HG03521 (cell line): ENCODE measurements at regions not wholly inside any gene's neighbourhood (a gene's known extent, or its start where the extent isn't known, plus 50 kb on each side); places are given as distances from the start of the nearest gene placed in this dataset.

Source experiments
- ATAC-seq: cut with Tn5 transposase; IDR thresholded peaks from one replicate; pipeline ENCODE4 v1.9.1; 2021; ENCODE audit warnings: mild to moderate bottlenecking, moderate library complexity; ENCODE audit not compliant: unreplicated experiment

GRCh38 chr2:217329023-217329431 lies 469.2 kb upstream of the TNP1 start:
- no peak for ATAC-seq

DNA sequence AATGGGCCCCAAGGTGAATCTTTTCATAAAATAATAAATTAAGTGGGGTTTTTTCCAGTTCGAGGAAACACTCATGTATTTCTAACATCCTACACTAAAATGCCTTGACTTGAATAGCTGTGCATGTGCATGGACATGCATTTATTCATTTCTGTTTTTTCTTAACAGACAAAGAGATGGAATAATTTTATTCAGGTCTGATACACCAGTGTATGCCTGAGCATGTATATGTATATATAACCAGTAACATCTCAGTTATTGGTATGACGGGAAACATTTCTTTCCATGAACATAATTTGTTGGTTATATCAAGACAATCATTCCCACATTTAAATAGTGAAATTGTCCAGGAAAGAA lies 468.7 kb upstream of the TNP1 start:
- no peak for ATAC-seq

- ATAC-seq = no peak
Observed at GRCh38 chr2:217327953-217328621, 468.2 kb upstream of the TNP1 start.

- no peak for ATAC-seq
Observed at GRCh38 chr2:217326238-217327022, 466.6 kb upstream of the TNP1 start.

DNA sequence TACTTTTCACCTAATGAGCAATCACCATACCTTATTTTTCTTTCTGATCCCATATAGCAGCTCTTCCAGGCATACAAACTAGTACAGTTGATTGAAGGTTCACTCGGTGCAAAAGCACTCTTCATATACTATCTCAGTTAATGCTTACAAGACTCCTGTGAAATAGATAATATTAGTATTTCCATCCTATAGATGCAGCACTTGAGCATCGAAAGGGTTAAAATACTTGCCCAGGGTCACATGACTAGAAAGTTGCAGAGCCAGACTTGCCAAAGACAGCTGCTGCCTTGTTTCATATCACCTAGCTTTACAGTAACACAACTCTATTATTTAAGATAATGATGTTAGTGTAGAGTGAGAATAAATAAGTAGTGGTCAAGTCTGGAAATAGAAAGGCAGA lies 466.0 kb upstream of the TNP1 start:
- no peak for ATAC-seq

DNA sequence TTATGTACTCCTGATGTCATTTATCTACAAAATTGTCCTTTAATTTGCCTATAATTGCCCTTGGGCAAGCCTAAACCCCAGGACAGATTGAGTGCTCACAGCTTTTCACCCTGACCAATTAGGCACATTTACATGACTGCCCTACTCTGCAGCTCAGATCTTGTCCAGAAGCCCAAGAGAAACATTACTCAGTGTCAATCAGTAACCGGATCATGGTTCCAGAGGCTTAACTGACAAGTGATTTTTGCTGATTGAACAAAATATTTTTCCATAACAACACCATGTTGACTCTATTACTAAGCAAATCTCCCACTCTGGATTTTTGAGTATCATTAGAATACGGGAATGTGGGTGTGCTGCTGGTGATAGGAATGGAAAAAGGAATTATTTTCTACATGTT lies 465.4 kb upstream of the TNP1 start:
- ATAC-seq = no peak

DNA sequence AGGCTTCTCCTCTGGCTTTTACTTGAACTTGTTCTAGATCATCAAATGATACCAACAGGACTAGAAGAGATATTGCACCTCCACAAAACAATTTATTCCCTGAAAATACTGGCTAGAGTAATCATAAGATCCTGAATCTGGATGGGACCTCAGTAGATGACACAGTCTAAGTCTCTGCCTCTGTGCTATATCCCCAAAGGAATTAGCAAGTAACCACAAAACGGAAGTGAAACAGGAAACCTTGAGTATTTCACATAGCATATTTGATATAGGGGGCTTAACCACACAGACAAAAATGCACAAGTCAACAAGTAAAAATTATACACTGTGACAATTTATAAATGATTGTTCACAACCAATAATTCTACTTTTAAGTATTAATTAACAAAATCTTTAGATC lies 456.9 kb upstream of the TNP1 start:
- ATAC-seq = no peak

DNA sequence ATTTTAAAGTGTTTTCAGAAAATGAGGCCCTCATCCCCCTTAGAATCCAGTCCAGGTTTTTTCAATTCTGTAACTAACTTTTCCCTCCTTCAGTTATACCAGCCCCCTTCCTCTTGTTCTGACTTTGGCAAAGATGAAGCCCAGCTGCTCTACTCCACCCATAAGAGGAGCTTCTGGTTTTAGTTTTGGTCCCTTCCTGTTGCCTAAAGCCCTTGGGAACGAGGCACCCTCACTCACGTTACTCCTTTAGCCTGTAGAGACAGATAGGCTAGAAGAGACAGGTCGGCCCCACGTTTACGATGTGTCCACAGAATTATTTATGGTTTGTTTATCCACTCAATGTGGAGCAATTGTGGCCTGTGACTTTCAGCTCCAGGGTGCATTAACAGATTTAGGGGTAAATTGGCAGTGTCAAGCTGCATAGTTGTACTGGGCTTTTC lies 454.2 kb upstream of the TNP1 start:
- no peak for ATAC-seq

DNA sequence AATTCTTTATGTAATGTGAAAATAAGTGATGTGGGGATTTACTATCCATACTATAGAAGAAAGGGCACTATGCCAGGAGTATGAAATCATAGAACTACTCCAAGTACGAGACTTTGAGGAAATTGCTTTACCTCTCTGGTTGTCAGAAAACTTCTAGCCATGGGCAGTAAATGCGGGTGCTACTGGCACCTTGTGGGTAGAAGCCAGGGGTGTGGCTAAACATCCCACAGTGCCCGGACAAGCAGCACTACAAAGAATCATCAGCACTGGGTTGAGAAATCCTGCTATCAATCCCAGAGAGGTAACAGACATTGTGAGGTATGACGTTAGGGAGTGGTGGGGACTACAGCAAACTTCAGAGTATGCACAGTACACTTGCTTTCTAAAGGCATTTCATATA lies 453.5 kb upstream of the TNP1 start:
- no peak for ATAC-seq

DNA sequence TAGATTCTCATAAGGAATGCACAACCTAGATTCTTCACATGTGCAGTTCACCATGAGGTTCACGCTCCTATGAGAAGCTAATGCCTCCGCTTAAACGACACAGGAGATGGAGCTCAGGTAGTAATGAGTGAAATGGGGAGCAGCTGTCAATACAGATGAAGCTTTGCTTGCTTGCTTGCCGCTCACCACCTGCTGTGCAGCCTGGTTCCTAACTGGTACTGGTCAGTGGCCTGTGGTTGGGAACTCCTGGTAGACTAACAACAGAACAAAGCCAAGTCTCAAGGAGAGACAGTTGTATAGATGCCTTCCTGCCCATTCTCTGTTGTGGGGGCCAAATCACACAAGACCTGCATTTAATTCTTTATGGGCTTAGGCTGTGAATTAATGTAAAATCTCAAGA lies 449.2 kb upstream of the TNP1 start:
- ATAC-seq = no peak

GRCh38 chr2:217307023-217307422 lies 447.2 kb upstream of the TNP1 start:
- ATAC-seq = no peak

DNA sequence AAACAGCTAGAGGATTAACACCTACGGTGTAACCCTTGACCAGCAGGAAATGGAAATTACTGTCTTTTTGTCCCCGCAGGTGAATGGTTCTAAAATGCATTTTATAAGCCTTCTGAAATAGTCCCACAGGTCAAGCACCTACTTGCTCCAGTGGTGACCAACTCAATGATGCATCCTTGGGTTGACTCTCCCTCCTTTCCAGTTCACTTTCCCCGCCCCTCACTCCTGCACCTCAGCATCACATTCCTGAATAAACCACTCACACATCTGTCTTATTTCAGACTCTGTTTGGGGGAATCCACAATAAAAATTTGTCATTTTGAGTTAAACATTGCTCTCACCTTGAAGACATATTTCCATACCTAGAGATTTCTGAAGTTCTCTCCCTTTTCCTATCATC lies 446.0 kb upstream of the TNP1 start:
- ATAC-seq = no peak

GRCh38 chr2:217304582-217304981 lies 444.7 kb upstream of the TNP1 start:
- no peak for ATAC-seq

DNA sequence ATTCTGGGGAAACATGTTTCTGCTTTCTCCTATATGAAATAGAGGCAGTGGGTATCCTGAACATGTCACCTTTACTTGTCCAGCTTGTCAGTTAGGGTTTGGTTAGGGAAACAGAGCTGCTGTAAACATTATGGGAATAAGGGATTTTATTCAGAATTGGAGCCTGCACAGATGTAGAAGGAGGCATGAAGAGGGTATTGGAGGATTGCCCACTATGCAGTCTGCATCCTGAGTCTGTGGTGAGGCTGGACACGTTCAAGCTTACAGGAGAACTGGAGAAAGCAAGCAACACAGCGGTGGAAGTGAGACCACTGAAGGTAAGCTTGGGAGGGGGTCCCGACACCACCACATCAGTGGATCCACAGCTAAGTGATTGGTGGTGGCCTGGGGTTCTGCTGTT lies 443.0 kb upstream of the TNP1 start:
- no peak for ATAC-seq

DNA sequence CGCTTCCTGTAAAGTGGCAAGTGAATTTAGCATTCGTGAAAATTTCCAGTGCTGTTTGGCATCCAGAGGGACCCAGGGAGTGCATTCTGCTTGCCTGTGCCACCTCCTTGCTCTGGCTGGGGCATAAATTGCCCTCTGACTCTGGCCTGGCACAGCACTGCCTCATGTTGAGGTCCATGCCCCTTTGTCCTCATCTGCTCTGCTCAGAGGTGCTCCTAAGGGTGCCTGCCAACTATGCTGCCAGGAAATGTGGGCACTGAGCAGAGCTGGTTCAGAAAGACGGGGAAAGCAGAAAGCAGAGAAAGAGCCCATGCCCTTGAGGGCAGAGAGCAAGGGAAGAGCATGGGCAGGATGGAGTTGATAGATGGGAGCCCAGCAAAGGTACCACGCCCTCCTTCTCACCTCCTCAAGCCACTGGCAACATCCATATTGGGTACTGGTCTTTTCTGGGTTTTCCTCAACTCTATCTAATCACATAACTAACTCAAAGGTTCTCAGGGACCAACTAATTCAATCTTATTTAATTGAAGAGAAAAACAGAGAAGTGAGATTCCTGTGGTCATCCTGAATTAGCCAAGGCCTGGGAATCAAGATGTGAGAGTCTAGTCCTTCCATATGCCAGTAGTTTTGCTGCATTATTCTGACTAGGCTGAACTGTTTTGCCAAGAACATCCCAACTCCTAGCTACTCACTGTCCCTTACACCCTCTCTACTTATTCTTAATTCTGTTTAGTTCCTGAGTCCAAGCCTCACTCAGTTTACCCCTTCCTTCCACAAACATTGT lies 441.5 kb upstream of the TNP1 start:
- no peak for ATAC-seq

DNA sequence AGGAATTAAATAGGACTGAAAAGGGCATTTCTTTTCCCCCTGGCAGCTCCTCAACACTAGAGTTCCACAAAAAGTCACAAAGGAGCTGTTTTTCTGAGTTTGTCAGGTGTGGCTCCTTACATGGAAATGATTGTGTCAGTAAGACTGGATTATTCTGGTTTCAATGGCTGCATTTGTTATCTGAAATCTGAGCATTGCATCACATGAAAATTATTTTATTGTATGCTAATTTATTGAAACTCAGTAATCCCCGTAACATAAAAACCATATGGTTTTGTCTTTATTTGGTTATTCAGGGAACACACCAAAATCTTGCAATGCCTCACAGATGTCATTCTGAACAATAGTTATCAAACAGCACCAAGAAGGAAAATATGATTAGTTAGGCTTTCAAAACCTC lies 439.7 kb upstream of the TNP1 start:
- no peak for ATAC-seq

GRCh38 chr2:217297096-217297495 lies 437.2 kb upstream of the TNP1 start:
- ATAC-seq = no peak

GRCh38 chr2:217294818-217295217 lies 435.0 kb upstream of the TNP1 start:
- ATAC-seq = no peak

GRCh38 chr2:217294211-217294610 lies 434.3 kb upstream of the TNP1 start:
- no peak for ATAC-seq

DNA sequence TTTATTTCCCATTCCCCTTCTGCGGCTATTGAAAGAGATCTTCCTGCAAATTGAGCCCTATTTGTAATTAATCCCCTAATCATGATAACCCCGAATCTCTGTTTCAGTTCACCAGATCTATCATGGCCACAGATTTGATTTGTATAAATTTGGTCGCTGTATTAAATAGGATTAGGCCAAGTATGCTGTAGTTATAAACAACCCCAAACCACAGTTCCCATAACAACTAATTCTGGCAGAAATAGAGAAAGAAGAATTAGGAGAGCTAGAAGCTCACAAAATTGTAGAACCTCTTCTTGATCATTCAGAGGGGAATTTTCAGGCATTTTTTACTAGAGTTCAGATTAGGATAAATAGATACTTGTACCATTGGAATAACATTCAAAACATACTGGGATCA lies 433.7 kb upstream of the TNP1 start:
- ATAC-seq = no peak

DNA sequence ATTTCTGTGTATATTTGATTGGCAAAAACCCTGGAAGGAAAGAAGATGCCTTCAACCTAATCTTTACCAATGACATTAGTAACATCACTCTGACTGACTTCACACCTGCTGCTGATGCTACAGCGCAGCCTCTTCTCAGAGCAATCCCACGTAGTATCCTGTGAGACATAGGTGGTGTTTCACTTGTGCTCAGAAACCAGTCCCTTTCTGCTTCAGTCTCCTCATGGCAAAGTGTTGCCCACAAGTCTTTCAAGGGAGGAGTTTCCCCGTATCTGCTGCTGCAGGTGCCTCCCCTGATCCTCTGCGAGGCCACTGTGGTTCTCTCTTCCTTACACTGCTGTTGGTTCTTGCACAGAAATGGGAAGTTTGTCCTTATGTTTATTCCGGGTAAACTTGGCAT lies 433.2 kb upstream of the TNP1 start:
- ATAC-seq = no peak

GRCh38 chr2:217291259-217291658 lies 431.4 kb upstream of the TNP1 start:
- ATAC-seq = no peak
